GM12865 (cell line): ENCODE measurements at regions not wholly inside any gene's neighbourhood (a gene's known extent, or its start where the extent isn't known, plus 50 kb on each side); places are given as distances from the start of the nearest gene placed in this dataset.

Experiments
- DNase-seq: peaks from one replicate; pipeline ENCODE4 v3.0.0; 2010; ENCODE audit warnings: low read depth
- H3K4me3 ChIP-seq: 2 replicates; pipeline ENCODE4 v1.5.1; 2011; ENCODE audit warnings: mild to moderate bottlenecking, low read depth, low read length, control low read depth
- CTCF ChIP-seq: IDR thresholded peaks from 2 replicates; pipeline ENCODE4 v1.5.1; 2011; ENCODE audit warnings: low read length, control low read depth, low read depth, inconsistent platforms; ENCODE audit not compliant: insufficient read depth; ENCODE audit errors: missing control alignments

- no peak overlapping the region for H3K4me3 ChIP-seq
- TF ChIP-seq CTCF: no peak
- no peak for DNase-seq
Measured at GRCh38 chr3:82081351-82081750, 319.9 kb upstream of the GBE1 start.

DNA sequence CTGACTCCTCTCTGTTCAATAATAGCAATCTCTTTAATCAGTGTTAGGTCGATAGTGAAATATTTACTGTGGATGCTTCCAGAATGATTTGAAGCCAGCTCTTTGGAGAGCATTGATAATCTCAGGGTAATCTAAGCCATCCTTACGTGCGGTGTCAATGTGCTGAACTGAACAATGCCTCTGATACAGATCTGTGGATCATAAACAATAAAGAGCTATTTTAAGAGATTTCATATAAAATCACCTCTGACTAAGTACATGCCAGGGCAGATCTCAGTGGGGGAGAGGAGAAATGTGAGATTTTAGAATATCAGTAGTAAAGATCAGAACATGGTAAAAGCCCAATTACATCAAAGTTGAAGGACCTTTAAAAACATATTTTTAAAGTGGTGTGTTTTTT, 319.3 kb upstream of the GBE1 start:
- TF ChIP-seq CTCF: no peak
- H3K4me3 ChIP-seq: no peak overlapping the region
- no peak for DNase-seq

DNA sequence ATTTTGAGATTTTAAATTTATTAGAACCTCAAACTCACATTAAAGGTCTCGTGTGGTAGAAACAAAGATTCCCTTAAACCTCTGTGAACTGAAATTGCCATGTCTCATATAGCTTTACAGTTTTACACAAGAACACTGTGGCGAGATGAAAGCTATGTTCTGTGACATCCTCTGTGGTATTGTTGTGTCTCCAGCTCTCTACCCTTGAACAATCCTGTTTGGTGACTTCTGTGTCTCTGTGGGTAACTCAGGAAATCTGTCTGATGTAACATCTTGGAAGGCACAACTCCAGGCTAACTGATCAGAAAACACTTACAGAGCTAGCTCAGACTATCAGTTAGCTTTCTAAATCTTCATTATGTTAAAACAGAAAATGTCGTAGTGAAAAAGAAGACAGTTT, 318.8 kb upstream of the GBE1 start:
- DNase-seq: peak; percentile 57
- TF ChIP-seq CTCF: no peak
- no peak overlapping the region for H3K4me3 ChIP-seq

DNA sequence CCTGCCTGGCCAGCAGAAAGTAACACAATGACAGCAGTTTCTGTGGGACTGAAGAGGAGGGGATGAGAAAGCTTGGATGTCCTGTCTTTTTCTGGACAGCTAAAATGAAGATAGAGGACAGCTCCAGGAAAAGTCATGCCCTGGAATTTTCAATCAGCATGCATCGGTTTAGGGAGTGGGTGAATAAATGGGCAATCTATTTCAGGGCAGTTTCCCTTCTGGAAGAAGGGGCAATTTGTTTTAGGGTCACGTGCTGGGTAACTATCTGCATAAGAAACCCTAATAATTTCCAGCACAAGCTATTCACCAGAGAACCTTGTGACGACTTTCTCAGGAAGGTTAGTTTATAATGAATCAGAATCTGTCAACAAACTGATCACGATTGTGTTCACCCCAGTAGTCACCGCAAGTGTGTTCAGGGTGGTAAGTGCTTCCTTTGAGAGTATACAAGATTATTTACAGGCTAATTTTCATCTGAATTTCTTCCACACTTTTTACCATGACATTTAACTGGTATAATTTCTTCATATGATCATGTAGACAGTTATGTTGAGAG, 318.0 kb upstream of the GBE1 start:
- DNase-seq: no peak
- no peak overlapping the region for H3K4me3 ChIP-seq
- no peak for TF ChIP-seq CTCF

- TF ChIP-seq CTCF: no peak
- peak; percentile 46 for DNase-seq
- H3K4me3 ChIP-seq: no peak overlapping the region
Measured at GRCh38 chr3:82078246-82078645, 316.8 kb upstream of the GBE1 start.

DNA sequence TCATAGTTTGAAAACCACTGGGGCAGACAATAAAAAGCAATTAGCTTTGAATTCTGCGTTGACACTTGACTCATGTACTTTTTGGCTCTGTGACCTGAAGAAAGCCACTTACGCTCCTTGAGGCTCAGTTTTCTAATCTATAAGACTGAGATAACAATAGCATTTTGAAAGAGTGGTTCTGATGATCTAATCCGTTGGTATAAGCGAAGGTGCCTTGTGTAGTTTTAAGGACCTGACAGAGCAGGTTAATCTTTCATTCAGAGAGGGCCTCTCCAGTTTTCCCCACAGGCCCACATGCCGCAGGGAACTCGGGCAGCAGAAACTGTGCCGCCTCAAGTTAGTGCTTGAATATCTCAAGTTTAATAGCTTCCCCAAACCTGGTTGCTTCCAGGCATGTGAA, 306.0 kb upstream of the GBE1 start:
- no peak for TF ChIP-seq CTCF
- no peak for DNase-seq
- H3K4me3 ChIP-seq: no peak overlapping the region

DNA sequence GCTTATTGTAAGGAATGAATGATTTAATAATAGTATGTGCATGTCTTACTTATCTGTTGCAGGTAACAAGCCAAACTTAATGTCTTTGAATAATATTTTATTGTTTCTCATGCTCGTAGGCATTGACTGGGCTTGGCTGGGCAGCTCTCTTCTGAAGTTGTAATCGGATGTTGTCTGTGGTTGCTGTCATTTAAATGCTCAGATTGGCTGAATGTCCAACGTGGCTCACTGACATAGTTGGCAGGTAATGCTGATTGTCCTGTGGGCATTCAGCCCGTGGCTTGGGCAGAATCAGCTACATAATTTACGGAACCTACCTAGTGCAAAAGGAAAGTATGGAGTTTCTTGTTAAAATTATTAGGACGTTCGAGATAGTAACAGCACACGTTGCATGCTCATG, 297.4 kb upstream of the GBE1 start:
- no peak for TF ChIP-seq CTCF
- peak; percentile 21 for DNase-seq
- no peak overlapping the region for H3K4me3 ChIP-seq
